GM06990 (cell line): ENCODE measurements at regions not wholly inside any gene's neighbourhood (a gene's known extent, or its start where the extent isn't known, plus 50 kb on each side); places are given as distances from the start of the nearest gene placed in this dataset.

Experiments
- DNase-seq: peaks from one replicate; pipeline ENCODE4 v3.0.0-alpha.2; 2011; ENCODE audit not compliant: insufficient read length; ENCODE audit errors: extremely low read depth
- H3K27me3 ChIP-seq: replicated peaks from 2 replicates; pipeline ENCODE4 v1.6.0; 2011; ENCODE audit warnings: low read length; ENCODE audit not compliant: control insufficient read depth, insufficient read depth
- H3K36me3 ChIP-seq: 2 replicates; pipeline ENCODE4 v1.5.1; 2011; ENCODE audit warnings: low read length; ENCODE audit not compliant: control insufficient read depth, insufficient read depth
- H3K4me3 ChIP-seq: replicated peaks from 2 replicates; pipeline ENCODE4 v1.5.1; 2011; ENCODE audit warnings: low read depth, mild to moderate bottlenecking, control low read depth, low read length
- TF ChIP-seq, protein P1 (sequence below): IDR thresholded peaks from 2 replicates; pipeline ENCODE4 v1.5.1; 2011; ENCODE audit warnings: low read length, control low read depth, mild to moderate bottlenecking, inconsistent platforms; ENCODE audit not compliant: insufficient read depth, poor library complexity, severe bottlenecking

DNA sequence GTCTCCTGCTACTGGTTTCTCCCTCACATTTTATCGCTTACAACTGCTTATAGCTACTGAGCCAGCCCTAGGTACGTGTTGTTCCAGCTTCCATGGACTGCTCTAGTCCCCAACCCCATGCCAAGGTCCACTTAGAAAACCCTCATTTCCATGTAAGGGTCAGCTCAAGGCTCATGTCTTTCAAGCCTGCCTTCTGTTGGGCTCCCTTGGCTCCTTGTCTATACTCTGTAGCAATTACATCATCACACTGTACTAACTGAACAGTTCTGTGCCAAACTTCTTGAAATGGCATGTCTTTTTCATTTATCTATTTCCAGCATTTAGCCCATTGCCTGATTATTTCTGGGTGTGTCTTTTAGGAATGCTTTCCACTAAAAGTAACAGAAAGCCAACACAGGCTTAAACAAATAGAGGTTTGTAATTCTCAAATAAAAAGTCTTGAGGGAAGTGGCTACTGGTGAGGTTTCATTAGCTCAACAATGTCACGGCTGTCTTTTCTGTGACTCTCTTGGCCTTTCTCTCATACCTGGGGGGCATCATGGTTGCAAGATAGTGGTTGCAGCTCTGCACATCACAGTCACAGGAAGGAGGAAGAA is 317.6 kb downstream of the TPBG start:
- no peak for DNase-seq
- TF ChIP-seq, protein P1, sequence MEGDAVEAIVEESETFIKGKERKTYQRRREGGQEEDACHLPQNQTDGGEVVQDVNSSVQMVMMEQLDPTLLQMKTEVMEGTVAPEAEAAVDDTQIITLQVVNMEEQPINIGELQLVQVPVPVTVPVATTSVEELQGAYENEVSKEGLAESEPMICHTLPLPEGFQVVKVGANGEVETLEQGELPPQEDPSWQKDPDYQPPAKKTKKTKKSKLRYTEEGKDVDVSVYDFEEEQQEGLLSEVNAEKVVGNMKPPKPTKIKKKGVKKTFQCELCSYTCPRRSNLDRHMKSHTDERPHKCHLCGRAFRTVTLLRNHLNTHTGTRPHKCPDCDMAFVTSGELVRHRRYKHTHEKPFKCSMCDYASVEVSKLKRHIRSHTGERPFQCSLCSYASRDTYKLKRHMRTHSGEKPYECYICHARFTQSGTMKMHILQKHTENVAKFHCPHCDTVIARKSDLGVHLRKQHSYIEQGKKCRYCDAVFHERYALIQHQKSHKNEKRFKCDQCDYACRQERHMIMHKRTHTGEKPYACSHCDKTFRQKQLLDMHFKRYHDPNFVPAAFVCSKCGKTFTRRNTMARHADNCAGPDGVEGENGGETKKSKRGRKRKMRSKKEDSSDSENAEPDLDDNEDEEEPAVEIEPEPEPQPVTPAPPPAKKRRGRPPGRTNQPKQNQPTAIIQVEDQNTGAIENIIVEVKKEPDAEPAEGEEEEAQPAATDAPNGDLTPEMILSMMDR, result no peak
- Histone ChIP-seq H3K27me3 (no peaks in the 10 kb centered on the region; the same call in 1 of the 2 replicates), H3K4me3 (no peak overlapping the region), H3K36me3 (no peaks in the 10 kb centered on the region)

DNA sequence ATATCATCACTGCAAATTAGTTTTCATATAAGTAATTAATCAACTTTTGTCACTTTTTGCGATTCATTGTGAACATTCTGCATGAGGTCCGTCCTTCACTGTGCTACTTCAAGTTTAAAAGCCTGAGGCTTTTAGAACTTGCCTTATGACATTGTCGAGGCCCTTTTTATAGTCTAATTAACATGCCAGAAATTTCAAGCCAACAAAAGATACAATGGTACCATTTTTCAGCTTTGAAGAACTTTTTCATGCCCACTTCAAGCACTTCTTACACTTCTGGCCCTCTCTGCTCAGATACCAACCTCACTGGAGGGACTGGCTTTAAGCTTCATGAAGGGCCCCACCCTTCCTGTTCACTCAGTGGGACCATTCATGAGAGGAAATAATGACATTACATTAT is 323.1 kb downstream of the TPBG start:
- no peak for DNase-seq
- Histone ChIP-seq H3K4me3 (no peak overlapping the region), H3K27me3 (no peaks in the 10 kb centered on the region; the same call in 1 of the 2 replicates), H3K36me3 (no peaks in the 10 kb centered on the region)
- TF ChIP-seq, protein P1, result no peak

DNA sequence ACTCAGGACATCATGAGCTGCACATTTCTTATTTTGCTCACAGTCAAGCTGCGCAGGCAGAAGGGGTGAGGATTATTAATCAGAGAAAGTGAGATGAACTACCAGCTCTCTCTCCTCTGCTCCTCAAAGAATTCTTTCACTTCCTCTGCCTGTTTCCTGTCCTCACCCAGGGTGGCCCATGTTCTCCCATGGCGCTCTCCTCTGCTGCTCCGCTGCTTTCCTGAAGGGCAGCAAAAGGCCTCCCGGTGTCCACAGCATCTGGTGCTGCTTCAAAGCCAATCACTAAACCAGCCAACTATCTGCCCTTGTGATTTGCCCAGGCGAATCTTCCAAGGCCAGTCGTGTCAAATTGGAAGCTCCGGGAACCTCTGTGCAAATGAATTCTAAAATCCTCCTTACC is 324.2 kb downstream of the TPBG start:
- H3K27me3 ChIP-seq, result no peaks in the 10 kb centered on the region
- no peak for DNase-seq
- TF ChIP-seq, protein P1, result no peak
- no peak overlapping the region for H3K4me3 ChIP-seq
- H3K36me3 ChIP-seq, result no peaks in the 10 kb centered on the region

DNA sequence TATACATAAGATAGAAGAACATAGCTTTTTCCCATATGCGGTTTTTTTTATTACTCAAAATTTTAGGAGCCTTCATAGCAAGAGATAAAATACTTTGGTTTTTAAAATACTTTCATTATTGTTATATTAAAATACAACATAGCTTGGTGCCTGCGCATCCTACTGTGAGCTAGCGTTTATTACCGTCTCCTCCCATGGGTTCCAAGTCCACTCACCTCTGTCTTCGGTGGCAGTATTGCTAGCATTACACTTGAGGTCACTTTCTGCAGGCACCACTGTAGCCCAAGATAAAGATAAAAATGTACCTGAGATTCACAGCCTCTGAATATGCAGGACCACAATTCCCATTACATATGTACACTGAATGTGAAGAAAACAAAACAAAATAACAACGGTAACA is 326.7 kb downstream of the TPBG start:
- TF ChIP-seq, protein P1, result no peak
- Histone ChIP-seq H3K36me3 (no peaks in the 10 kb centered on the region), H3K4me3 (no peak overlapping the region), H3K27me3 (no peaks in the 10 kb centered on the region)
- no peak for DNase-seq

DNA sequence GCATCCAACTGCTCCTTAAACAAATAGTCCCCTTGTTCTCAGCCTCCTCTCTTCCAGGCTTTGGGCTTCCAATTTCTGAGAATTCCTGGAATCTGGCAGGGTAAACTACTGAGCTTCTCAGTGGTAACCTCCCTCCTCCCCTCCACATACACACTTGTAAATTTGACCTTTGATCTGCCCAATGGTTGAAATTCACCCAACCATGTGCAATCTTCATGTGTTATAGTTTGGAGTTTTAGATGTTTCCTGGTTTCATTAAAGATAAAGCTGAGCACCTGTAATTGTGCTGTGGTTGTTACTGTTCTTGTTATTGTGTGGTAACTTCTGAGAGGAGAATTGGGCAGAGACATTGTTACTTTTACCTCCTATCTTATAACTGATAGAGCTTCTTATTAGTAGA is 328.4 kb downstream of the TPBG start:
- no peaks in the 10 kb centered on the region for H3K27me3 ChIP-seq
- DNase-seq, result no peak
- no peaks in the 10 kb centered on the region for H3K36me3 ChIP-seq
- H3K4me3 ChIP-seq, result no peak overlapping the region
- TF ChIP-seq, protein P1, result no peak

DNA sequence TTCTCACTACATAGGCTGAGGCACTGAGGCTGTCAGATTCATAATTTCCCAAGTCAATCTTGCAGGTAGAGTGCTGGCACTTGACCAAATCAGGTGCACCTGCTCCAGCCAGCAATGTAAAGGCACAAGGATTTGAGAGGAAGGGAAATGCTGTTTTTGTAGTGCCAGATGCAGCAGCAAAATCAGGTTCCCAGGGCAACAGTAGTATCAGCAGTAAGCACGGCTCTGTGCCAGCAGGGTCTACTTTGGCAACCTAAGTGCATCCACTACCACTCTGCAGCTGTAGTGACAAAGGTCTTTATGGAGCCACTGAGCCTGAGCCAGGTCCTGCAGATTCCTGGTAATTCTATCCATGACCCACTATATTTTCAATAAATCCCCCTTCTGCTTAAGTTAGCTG is 329.5 kb downstream of the TPBG start:
- no peaks in the 10 kb centered on the region for H3K27me3 ChIP-seq

More for the DNA sequence above, 329.5 kb downstream of the TPBG start:
- Histone ChIP-seq H3K36me3 (no peaks in the 10 kb centered on the region), H3K4me3 (no peak overlapping the region)
- TF ChIP-seq, protein P1, result no peak
- no peak for DNase-seq
